Trophoblast cell (in vitro differentiated cells and primary cell): ENCODE measurements at regions not wholly inside any gene's neighbourhood (a gene's known extent, or its start where the extent isn't known, plus 50 kb on each side); places are given as distances from the start of the nearest gene placed in this dataset.

Experiments
- DNase-seq, 2 donors: peaks; one replicate each; pipeline ENCODE4 v3.0.0-alpha.2; 2016
- H2AFZ ChIP-seq: 2 replicates; pipeline ENCODE4 v1.6.1; 2013; ENCODE audit warnings: low read length, moderate library complexity, mild to moderate bottlenecking; ENCODE audit not compliant: insufficient read depth, poor library complexity
- H2AK5ac ChIP-seq: 2 replicates; pipeline ENCODE4 v1.6.1; 2013; ENCODE audit warnings: mild to moderate bottlenecking, low read length
- H2BK120ac ChIP-seq: 2 replicates; pipeline ENCODE4 v1.6.1; 2013; ENCODE audit warnings: low read length, mild to moderate bottlenecking, moderate library complexity; ENCODE audit not compliant: insufficient read depth, poor library complexity
- H2BK12ac ChIP-seq: 2 replicates; pipeline ENCODE4 v1.6.1; 2013; ENCODE audit warnings: mild to moderate bottlenecking, low read length, moderate library complexity
- H2BK5ac ChIP-seq: 2 replicates; pipeline ENCODE4 v1.6.1; 2013; ENCODE audit warnings: low read length, low read depth, moderate library complexity, mild to moderate bottlenecking; ENCODE audit not compliant: poor library complexity
- H3K14ac ChIP-seq: 2 replicates; pipeline ENCODE4 v1.6.1; 2013; ENCODE audit warnings: mild to moderate bottlenecking, low read length
- H3K18ac ChIP-seq: 2 replicates; pipeline ENCODE4 v1.6.1; 2013; ENCODE audit warnings: mild to moderate bottlenecking, low read length
- H3K23ac ChIP-seq: 2 replicates; pipeline ENCODE4 v1.6.1; 2013; ENCODE audit warnings: low read length
- H3K27ac ChIP-seq: 2 replicates; pipeline ENCODE4 v1.5.1; 2013; ENCODE audit warnings: low read depth, mild to moderate bottlenecking, inconsistent platforms, low read length, moderate library complexity
- H3K27me3 ChIP-seq: 2 replicates; pipeline ENCODE4 v1.6.1; 2013; ENCODE audit warnings: inconsistent platforms, mild to moderate bottlenecking, low read length, moderate library complexity; ENCODE audit not compliant: insufficient read depth
- H3K36me3 ChIP-seq, 2 experiments: 1 replicate in 1 of 2; 2 replicates in 1 of 2; pipeline ENCODE4 v1.6.1; 2013; ENCODE audit warnings: low read length in 2 of 2, mild to moderate bottlenecking in 2 of 2, moderate library complexity in 1 of 2; ENCODE audit not compliant: insufficient read depth in 2 of 2, control insufficient read depth in 1 of 2
- H3K4ac ChIP-seq: 2 replicates; pipeline ENCODE4 v1.6.1; 2013; ENCODE audit warnings: low read depth, mild to moderate bottlenecking, low read length, moderate library complexity
- H3K4me1 ChIP-seq, 2 experiments: 1 replicate in 1 of 2; 2 replicates in 1 of 2; pipeline ENCODE4 v1.6.1; 2013; ENCODE audit warnings: low read length in 2 of 2, mild to moderate bottlenecking in 2 of 2, moderate library complexity in 1 of 2; ENCODE audit not compliant: insufficient read depth in 2 of 2, control insufficient read depth in 1 of 2
- H3K4me2 ChIP-seq: 2 replicates; pipeline ENCODE4 v1.6.1; 2013; ENCODE audit warnings: inconsistent platforms, mild to moderate bottlenecking, low read length, moderate library complexity
- H3K4me3 ChIP-seq: 2 replicates; pipeline ENCODE4 v1.5.1; 2013; ENCODE audit warnings: mild to moderate bottlenecking, low read depth, low read length, inconsistent platforms
- H3K79me1 ChIP-seq: one replicate; pipeline ENCODE4 v1.6.1; 2013; ENCODE audit warnings: low read length
- H3K79me2 ChIP-seq: 2 replicates; pipeline ENCODE4 v1.6.1; 2013; ENCODE audit warnings: low read length, mild to moderate bottlenecking; ENCODE audit not compliant: control insufficient read depth, insufficient read depth, poor library complexity
- H3K9ac ChIP-seq: 2 replicates; pipeline ENCODE4 v1.6.1; 2013; ENCODE audit warnings: mild to moderate bottlenecking, low read length
- H3K9me3 ChIP-seq: 2 replicates; pipeline ENCODE4 v1.6.1; 2013; ENCODE audit warnings: low read depth, mild to moderate bottlenecking, control low read depth, inconsistent platforms, low read length; ENCODE audit not compliant: insufficient read depth
- H4K12ac ChIP-seq: 2 replicates; pipeline ENCODE4 v1.6.1; 2013; ENCODE audit warnings: low read depth, mild to moderate bottlenecking, low read length, moderate library complexity
- H4K8ac ChIP-seq: 2 replicates; pipeline ENCODE4 v1.6.1; 2013; ENCODE audit warnings: low read depth, mild to moderate bottlenecking, low read length, moderate library complexity
- H4K91ac ChIP-seq: one replicate; pipeline ENCODE4 v1.6.1; 2013; ENCODE audit warnings: low read depth, mild to moderate bottlenecking, low read length, moderate library complexity
- WGBS: extraction: QIAGEN DNeasy Blood & Tissue Kit; methylation state at CpG from one replicate; pipeline ENCODE4 v1.1.7; 2013; ENCODE audit warnings: missing lambda C conversion rate; ENCODE audit not compliant: insufficient read length, insufficient coverage; ENCODE audit errors: extremely low coverage; 5-methylcytosine and 5-hydroxymethylcytosine counted together

GRCh38 chr12:34399631-34400410, 377.5 kb downstream of the ALG10 start:
- Histone ChIP-seq H2AFZ (no peak overlapping the region), H3K79me1 (no peaks in the 10 kb centered on the region), H2AK5ac (no peak overlapping the region), H3K18ac (no peak overlapping the region), H3K4me2 (no peak overlapping the region), H3K9me3 (peaks cover 99% of the 10 kb centered on the region), H3K4ac (no peak overlapping the region), H3K27me3 (no peaks in the 10 kb centered on the region), H3K36me3 (no peaks in the 10 kb centered on the region), H2BK120ac (no peak overlapping the region), H2BK5ac (no peak overlapping the region), H4K91ac (no peak overlapping the region), H3K23ac (no peak overlapping the region), H4K8ac (no peak overlapping the region), H3K27ac (no peak overlapping the region), H4K12ac (no peak overlapping the region), H2BK12ac (no peak overlapping the region), H3K79me2 (no peaks in the 10 kb centered on the region), H3K4me3 (no peak overlapping the region), H3K4me1 (no peaks in the 10 kb centered on the region), H3K14ac (no peak overlapping the region), H3K9ac (no peak overlapping the region)
- WGBS: no CpG with 5 or more reads among the region's 23 CpGs
- no peak for DNase-seq

GRCh38 chr12:34400411-34400881, 378.1 kb downstream of the ALG10 start:
- Histone ChIP-seq H3K79me1 (no peaks in the 10 kb centered on the region), H3K9ac (no peak overlapping the region), H2BK5ac (no peak overlapping the region), H3K4me3 (no peak overlapping the region), H3K36me3 (no peaks in the 10 kb centered on the region), H3K23ac (no peak overlapping the region), H3K4ac (no peak overlapping the region), H3K14ac (no peak overlapping the region), H3K27me3 (peaks cover 2% of the 10 kb centered on the region), H3K9me3 (peaks cover 99% of the 10 kb centered on the region), H2BK120ac (no peak overlapping the region), H2AFZ (no peak overlapping the region), H4K8ac (no peak overlapping the region), H4K12ac (no peak overlapping the region), H2BK12ac (no peak overlapping the region), H3K27ac (no peak overlapping the region), H3K4me1 (no peaks in the 10 kb centered on the region), H3K18ac (no peak overlapping the region), H4K91ac (no peak overlapping the region), H3K79me2 (no peaks in the 10 kb centered on the region), H3K4me2 (no peak overlapping the region), H2AK5ac (no peak overlapping the region)
- DNase-seq: no peak
- WGBS: no CpG with 5 or more reads among the region's 12 CpGs

- Histone ChIP-seq H4K8ac (no peak overlapping the region), H3K14ac (no peak overlapping the region), H4K91ac (no peak overlapping the region), H3K4me3 (no peak overlapping the region), H4K12ac (no peak overlapping the region), H2BK5ac (no peak overlapping the region), H3K9ac (no peak overlapping the region), H3K18ac (no peak overlapping the region), H2BK12ac (no peak overlapping the region), H3K4me1 (no peaks in the 10 kb centered on the region), H3K27me3 (peaks cover 2% of the 10 kb centered on the region), H3K79me1 (no peaks in the 10 kb centered on the region), H3K4me2 (no peak overlapping the region), H3K79me2 (no peaks in the 10 kb centered on the region), H3K23ac (no peak overlapping the region), H3K27ac (no peak overlapping the region), H3K36me3 (no peaks in the 10 kb centered on the region), H2BK120ac (no peak overlapping the region), H3K4ac (no peak overlapping the region), H3K9me3 (peaks cover 99% of the 10 kb centered on the region), H2AFZ (no peak overlapping the region), H2AK5ac (no peak overlapping the region)
- no CpG with 5 or more reads among the region's 25 CpGs for WGBS
- no peak for DNase-seq
These were observed 378.8 kb downstream of the ALG10 start for GRCh38 chr12:34400986-34401658.

- no peak overlapping the region for H3K18ac ChIP-seq
- no peak overlapping the region for H3K4me3 ChIP-seq
- H3K9ac ChIP-seq: no peak overlapping the region
- H4K12ac ChIP-seq: no peak overlapping the region
- H4K8ac ChIP-seq: no peak overlapping the region
- H3K27ac ChIP-seq: no peak overlapping the region
- no CpG with 5 or more reads among the region's 28 CpGs for WGBS
- no peak overlapping the region for H2AK5ac ChIP-seq
- H3K79me1 ChIP-seq: no peaks in the 10 kb centered on the region
- H3K27me3 ChIP-seq: peaks cover 2% of the 10 kb centered on the region
- peaks cover 99% of the 10 kb centered on the region for H3K9me3 ChIP-seq
- no peaks in the 10 kb centered on the region for H3K36me3 ChIP-seq
- no peaks in the 10 kb centered on the region for H3K4me1 ChIP-seq
- H4K91ac ChIP-seq: no peak overlapping the region
- no peak overlapping the region for H3K4me2 ChIP-seq
- H3K4ac ChIP-seq: no peak overlapping the region
- no peak overlapping the region for H3K14ac ChIP-seq
- DNase-seq: no peak
- H2BK12ac ChIP-seq: no peak overlapping the region
- H3K23ac ChIP-seq: no peak overlapping the region
- H2BK120ac ChIP-seq: no peak overlapping the region
- no peak overlapping the region for H2BK5ac ChIP-seq
- no peaks in the 10 kb centered on the region for H3K79me2 ChIP-seq
- H2AFZ ChIP-seq: no peak overlapping the region
These were observed 379.4 kb downstream of the ALG10 start for GRCh38 chr12:34401659-34402227.
